GM19438 (cell line): ENCODE measurements at regions not wholly inside any gene's neighbourhood (a gene's known extent, or its start where the extent isn't known, plus 50 kb on each side); places are given as distances from the start of the nearest gene placed in this dataset.
"Not testable (repeated sequence)": the region's sequence is repeated elsewhere in the genome, so short reads cannot be mapped to it uniquely, and the experiment has no call there.

Experiments
- ATAC-seq: cut with Tn5 transposase; IDR thresholded peaks from one replicate; pipeline ENCODE4 v1.9.1; 2021; ENCODE audit warnings: low read depth; ENCODE audit not compliant: unreplicated experiment

DNA sequence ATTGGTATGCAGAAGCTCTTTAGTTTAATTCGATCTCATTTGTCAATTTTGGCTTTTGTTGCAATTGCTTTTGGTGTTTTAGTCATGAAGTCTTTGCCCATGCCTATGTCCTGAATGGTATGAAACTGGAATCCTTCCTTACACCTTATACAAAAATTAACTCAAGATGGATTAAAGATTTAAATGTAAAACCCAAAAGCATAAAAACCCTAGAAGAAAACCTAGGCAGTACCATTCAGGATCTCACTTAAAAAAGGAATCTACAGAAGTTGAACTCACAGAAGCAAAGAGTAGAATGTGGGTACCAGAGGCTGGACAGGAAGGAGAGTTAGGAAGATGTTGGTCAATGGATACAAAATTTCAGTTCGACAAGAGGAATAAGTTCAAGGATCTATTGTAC, 249.9 kb downstream of the DOK5 start:
- ATAC-seq, result not testable (repeated sequence)

DNA sequence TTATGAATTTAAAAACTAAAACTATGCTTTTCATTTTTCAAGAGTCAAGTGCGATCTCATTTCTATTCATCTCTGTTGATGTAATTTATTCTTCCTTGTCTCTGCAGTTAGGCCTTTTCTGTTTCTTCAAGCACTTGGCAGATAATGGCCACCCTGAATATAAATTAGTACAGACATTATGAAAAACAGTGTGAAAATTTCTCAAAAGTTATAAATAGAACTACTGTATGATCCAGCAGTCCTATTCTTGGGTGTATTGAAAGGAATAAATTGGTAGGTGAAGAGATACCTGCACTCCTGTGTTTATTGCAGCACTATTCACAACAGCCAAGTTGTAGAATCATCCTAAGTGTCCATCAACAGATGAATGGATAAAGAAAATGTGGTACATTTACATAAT, 248.3 kb downstream of the DOK5 start:
- ATAC-seq, result no peak

DNA sequence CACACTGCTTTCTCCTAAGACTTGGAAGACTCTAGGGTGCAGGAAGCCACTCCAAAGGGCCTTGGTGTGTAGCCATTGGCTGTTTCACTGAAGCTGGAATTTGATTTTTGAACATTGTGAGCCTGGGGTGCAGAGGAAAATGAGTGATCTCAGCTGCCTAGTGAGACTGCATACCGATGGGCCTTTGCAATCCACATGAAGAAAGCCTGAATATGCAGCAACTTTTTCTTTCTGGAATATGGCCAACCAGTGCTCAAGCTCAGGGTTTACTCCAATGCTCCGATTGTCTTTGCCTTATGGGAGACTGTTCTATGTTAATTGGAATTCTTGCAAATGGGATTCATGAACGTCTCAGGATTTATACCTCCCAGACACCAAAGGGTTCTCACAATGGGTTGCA, 242.6 kb downstream of the DOK5 start:
- no peak for ATAC-seq

DNA sequence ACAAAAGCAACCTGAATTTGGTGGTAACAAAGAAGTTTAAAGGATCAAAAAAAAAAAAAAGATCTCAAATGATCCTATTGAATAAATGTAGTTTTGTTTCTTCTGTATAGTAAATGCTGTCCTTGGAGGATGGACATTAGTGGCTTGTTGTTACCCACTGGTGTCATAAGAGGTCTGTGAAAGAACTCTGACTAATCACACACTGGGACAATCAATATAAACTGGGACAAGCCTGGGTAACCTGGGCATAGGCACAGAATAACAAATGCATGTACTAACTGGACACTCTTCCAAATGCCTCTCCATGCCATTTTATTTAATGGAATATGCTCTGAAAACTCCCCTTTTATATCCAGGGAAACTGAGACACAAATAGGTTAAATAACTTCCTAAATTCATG, 241.4 kb downstream of the DOK5 start:
- no peak for ATAC-seq

DNA sequence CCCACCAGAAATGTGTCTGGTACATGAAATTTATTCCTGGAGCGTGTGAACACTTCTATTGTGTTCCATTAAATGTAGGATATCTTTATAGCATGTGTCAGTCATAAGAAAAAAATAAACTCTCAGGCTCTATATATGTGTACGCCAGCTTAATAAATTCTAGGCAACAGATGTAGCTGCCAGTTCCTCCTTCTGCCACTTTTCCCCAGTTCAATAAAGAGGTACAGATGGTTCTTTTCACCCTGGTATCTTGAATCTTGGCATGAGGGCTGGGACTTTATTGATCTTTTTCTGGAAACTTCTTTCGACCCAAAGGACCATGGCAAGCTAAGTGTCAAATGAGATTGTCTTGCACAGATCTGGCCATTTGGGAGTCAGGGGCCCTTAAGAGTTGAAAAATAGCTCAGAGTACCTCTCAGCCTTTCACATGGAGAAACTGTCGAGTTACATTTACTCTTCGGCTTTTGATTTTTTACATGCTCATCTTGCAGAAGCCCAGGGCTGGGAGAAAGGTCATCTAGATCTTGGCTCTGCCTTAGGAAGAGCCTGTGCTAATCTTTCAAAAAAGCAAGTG, 240.9 kb downstream of the DOK5 start:
- no peak for ATAC-seq

DNA sequence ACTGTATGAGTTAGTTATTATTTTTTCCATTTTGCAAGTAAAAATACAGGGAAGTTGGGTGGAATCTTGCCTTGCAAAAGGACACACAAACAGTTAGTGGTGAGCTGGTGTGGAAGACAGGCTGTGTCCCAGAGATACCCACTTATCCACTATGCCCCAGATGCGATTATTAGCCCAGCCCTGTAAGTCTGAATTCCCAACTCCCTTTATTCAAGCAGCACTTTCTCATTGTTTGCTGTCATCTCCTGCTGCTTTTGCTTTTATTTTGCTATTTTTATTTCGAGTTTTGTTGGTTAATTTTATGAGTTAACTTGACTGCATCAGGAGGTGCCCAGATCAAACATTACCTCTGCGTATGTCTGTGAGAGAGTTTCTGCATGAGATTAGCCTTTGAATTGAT, 239.4 kb downstream of the DOK5 start:
- ATAC-seq, result no peak

DNA sequence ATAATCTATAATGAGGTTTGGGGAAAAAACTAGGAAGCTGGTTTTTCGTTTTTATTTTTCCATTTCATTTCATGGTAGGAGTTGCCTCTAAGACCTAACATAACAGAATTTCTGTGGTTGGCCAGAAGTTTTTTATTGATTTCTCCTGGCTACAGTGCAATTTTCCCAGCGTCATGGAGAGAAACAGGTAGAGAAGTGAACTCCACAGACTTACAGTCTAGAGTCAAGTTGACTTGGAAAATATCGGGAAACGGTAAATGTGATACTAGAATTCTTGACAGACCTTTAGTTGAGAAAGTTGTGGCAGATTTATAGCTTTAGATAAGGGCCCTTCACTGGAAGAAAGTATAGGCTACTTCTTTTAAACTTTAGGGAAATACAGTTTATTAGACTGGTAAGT, 238.3 kb downstream of the DOK5 start:
- no peak for ATAC-seq

DNA sequence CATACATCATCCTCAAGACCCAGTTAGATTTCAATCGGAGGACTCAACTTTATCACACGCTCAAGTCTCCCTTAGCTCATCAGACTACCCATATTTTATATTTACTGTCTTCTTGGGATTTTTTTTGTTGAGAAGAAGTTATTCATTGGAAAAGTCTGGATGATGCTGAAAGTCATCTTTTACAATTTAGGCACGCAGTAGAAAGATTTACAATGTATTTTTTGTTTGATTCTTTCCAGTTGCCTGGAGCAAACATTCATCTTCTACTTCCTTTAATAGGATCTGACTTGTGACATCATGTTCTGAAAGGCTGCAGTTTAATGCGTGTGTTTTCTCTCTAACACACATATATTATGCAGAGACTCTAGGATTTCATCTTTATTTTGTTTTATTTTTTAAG, 235.7 kb downstream of the DOK5 start:
- ATAC-seq, result no peak

DNA sequence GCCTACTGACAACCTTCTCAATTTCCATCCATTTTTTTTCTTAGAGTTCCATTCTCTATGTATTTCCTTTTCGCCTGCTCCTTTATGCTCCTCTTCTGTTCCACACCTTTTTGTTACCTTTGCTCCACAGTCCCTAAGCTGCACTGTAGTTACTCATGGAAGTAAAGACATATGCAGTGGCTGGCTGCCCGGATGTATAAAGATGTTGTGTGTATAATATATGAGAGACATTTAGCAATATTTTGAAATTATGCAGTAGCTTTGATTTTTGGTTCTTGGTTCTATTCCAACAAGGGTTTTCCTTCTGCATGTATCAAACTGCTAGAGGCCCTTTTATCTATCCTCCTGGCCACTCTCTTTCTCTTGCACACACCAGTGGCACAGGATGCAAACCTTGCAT, 234.9 kb downstream of the DOK5 start:
- no peak for ATAC-seq

DNA sequence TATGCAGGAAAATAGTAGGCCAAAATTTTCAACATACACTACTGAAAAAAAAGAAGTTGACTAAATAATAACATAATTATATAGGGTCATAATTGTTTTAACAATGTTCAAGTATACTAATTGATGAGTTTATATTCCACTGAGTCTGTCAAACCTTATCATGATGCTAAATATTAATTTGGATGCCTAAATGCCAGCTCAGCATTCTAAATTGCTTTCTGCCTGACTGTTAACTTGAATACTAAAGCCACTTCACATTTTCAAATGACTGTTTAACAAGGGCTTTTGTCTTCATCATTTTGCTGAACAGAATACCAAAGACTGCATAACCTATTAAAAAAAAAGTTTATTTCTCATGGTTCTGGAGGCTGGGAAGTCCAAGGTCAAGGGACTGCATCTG, 232.8 kb downstream of the DOK5 start:
- ATAC-seq, result no peak

DNA sequence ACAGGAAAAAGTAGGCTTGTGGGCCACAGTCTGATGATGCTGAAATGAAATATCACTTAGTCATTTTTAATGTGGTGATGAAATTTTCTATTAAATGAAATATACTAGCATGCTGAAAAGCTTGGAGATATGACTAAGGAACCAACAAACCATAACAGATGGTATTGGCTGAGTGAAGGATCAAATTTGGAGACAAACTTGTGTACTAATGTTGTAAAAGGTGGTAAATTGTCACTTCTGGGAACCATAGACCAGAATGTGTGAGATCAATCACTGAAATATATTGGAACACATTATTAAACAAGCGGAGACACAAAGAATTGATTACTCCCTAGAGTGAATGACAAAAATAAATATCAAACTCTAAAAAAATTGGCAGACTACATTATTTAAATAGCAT, 232.4 kb downstream of the DOK5 start:
- ATAC-seq, result no peak

DNA sequence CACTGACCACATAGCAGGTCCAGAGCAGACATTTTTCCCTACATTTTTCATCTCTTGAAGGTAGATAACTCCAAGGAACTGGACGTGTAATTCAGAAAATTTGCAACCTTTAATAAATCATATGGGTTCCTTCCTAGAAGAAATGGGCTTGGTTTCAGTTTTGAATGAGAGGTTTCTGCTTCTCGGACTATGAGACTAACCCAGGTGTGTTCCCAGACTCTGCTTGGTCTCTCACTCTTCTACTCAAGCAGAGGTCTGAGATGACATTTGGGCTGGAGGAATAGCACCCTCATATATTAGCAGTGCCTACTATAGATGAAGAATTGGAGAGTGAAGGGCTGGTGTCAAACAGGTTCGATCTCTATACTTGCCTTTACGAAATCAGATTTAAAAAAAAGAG, 231.2 kb downstream of the DOK5 start:
- no peak for ATAC-seq

DNA sequence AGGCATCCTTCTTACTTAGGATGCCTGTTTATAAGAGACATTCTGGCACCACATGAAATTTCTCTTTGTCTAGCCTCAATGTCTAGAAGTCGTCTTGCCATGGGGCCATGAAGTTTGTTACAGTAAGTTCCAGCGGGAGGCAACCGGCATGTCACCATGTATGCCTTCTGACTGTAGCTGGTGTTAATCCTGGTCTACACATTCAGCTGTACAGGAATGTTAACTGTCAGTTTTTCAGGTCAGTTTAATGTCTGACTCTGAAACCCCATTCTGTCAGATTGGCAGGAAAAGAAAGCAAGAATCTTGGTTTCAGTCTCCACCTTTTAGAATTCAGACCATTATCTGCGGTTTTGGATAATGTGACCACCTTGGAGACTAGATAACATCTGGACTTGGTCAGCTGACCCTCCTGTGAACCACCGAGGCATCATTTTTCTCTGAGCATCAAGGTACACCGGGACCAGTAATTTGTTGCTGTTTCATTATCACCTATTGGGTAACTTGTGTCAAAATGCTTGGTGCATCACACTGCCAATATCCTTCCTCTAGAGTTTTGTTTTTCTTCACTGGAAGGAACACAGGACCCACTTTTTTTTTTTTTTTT, 228.7 kb downstream of the DOK5 start:
- ATAC-seq, result no peak
